A549 (cell line): ENCODE measurements at regions not wholly inside any gene's neighbourhood (a gene's known extent, or its start where the extent isn't known, plus 50 kb on each side); places are given as distances from the start of the nearest gene placed in this dataset.

Experiments used
- ATAC-seq, 2 experiments: fragments of 200-7000 bp in 1 of 2; fragments of >200 bp in 1 of 2; cut with Nextera tagmentation in 1 of 2; cut with Tn5 transposase in 1 of 2; 3 replicates each; pipeline versions ENCODE4 v1.8.0 to v1.9.1; 2018 to 2020; ENCODE audit warnings: mild to moderate bottlenecking in 1 of 2, moderate library complexity in 1 of 2
- CTCF ChIA-PET: fragments of 300-600 bp; sonication (Branson Sonifier 250); formaldehyde crosslinking; extraction: SDS; loops from one replicate; lab custom pipeline; 2021; ENCODE audit warnings: antibody characterized with exemption, inconsistent platforms; lab: Yijun Ruan, JAX
- POLR2A ChIA-PET: fragments of 350-600 bp; formaldehyde crosslinking; extraction: SDS; loops from one replicate; lab custom pipeline; 2021; ENCODE audit warnings: antibody characterized with exemption, inconsistent platforms; lab: Yijun Ruan, JAX
- DNase-seq, 2 experiments: peaks; one replicate each; pipeline versions ENCODE4 v3.0.0 to v3.0.0-alpha.2; 2011 to 2016; ENCODE audit warnings: low read depth in 1 of 2, low spot score in 1 of 2
- FAIRE-seq: peaks from 2 replicates; lab custom pipeline; 2011; peaks lifted over from hg19 to GRCh38; lab: Jason Lieb, UNC
- H3K27ac ChIP-seq, 2 experiments: fragments of >200 bp; sonication (Bioruptor Twin); formaldehyde crosslinking; 3 replicates each; pipeline ENCODE4 v1.5.1; 2016 to 2017
- H3K4me1 ChIP-seq: fragments of >200 bp; sonication (Bioruptor Twin); formaldehyde crosslinking; 3 replicates; pipeline ENCODE4 v1.6.1; 2016
- H3K4me2 ChIP-seq: fragments of >200 bp; sonication (Bioruptor Twin); formaldehyde crosslinking; 3 replicates; pipeline ENCODE4 v1.6.1; 2016
- H3K4me3 ChIP-seq: fragments of >200 bp; sonication (Bioruptor Twin); formaldehyde crosslinking; 3 replicates; pipeline ENCODE4 v1.5.1; 2016
- H3K9me3 ChIP-seq: fragments of >200 bp; sonication (Bioruptor Twin); formaldehyde crosslinking; 3 replicates; pipeline ENCODE4 v1.6.1; 2016
- BHLHE40 ChIP-seq: IDR thresholded peaks from 2 replicates; pipeline ENCODE4 v1.6.1; 2012; ENCODE audit warnings: low read depth, low read length, inconsistent platforms
- EHMT2 ChIP-seq: fragments of 200-600 bp; sonication (generic); IDR thresholded peaks from 2 replicates; pipeline ENCODE4 v1.6.1; 2016; ENCODE audit warnings: antibody characterized with exemption, low read depth, mild to moderate bottlenecking, moderate library complexity
- EP300 ChIP-seq, 2 experiments: fragments of >200 bp; sonication (Bioruptor Twin); formaldehyde crosslinking; IDR thresholded peaks; 2 replicates in 1 of 2; 3 replicates in 1 of 2; pipeline ENCODE4 v1.6.1; 2016 to 2017
- ESRRA ChIP-seq: fragments of 150-350 bp; IDR thresholded peaks from 2 replicates; pipeline ENCODE4 v1.6.1; 2014; ENCODE audit warnings: mild to moderate bottlenecking, low read length, borderline replicate concordance
- FOSB ChIP-seq: fragments of 250-450 bp; sonication (Bioruptor Pico); IDR thresholded peaks from 2 replicates; pipeline ENCODE4 v1.5.0; 2020; ENCODE audit warnings: mild to moderate bottlenecking, moderate library complexity
- HOXA7 ChIP-seq: fragments of 250-450 bp; sonication (Bioruptor Pico); IDR thresholded peaks from 2 replicates; pipeline ENCODE4 v1.5.0; 2020; ENCODE audit warnings: mild to moderate bottlenecking, moderate library complexity
- HOXB13 ChIP-seq: fragments of 250-450 bp; sonication (Bioruptor Pico); IDR thresholded peaks from 2 replicates; pipeline ENCODE4 v1.5.0; 2020; ENCODE audit warnings: low read depth, mild to moderate bottlenecking, moderate library complexity
- HOXB5 ChIP-seq: fragments of 250-450 bp; sonication (Bioruptor Pico); IDR thresholded peaks from 2 replicates; pipeline ENCODE4 v1.5.0; 2020; ENCODE audit warnings: mild to moderate bottlenecking, moderate library complexity
- JUN ChIP-seq, 2 experiments: fragments of >200 bp; sonication (Bioruptor Twin); formaldehyde crosslinking; IDR thresholded peaks; 2 replicates in 1 of 2; 3 replicates in 1 of 2; pipeline ENCODE4 v1.6.1; 2016 to 2017
- KDM1A ChIP-seq: fragments of 200-600 bp; sonication (generic); IDR thresholded peaks from 2 replicates; pipeline ENCODE4 v1.6.1; 2016; ENCODE audit warnings: low read depth, mild to moderate bottlenecking
- KDM5A ChIP-seq: fragments of 200-600 bp; sonication (generic); IDR thresholded peaks from 2 replicates; pipeline ENCODE4 v1.6.1; 2016; ENCODE audit warnings: antibody characterized with exemption, mild to moderate bottlenecking
- MAFK ChIP-seq: fragments of 450-650 bp; IDR thresholded peaks from 2 replicates; pipeline ENCODE4 v1.6.1; 2014; ENCODE audit not compliant: partially characterized antibody
- MYC ChIP-seq: IDR thresholded peaks from 2 replicates; pipeline ENCODE4 v1.6.1; 2012; ENCODE audit warnings: mild to moderate bottlenecking, inconsistent platforms, low read length, improper control_type of control experiment, borderline replicate concordance
- RNF2 ChIP-seq: fragments of 200-600 bp; sonication (generic); IDR thresholded peaks from 2 replicates; pipeline ENCODE4 v1.6.1; 2016; ENCODE audit warnings: low read depth, mild to moderate bottlenecking, antibody characterized with exemption, moderate library complexity, borderline replicate concordance
- TFCP2L1 ChIP-seq: fragments of 250-450 bp; sonication (Bioruptor Pico); IDR thresholded peaks from 2 replicates; pipeline ENCODE4 v1.5.0; 2021; ENCODE audit warnings: mild to moderate bottlenecking
- TP53 ChIP-seq: fragments of 250-450 bp; sonication (Bioruptor Pico); IDR thresholded peaks from 2 replicates; pipeline ENCODE4 v1.5.0; 2021; ENCODE audit warnings: mild to moderate bottlenecking, moderate library complexity
- ZC3H11A ChIP-seq: fragments of 450-650 bp; IDR thresholded peaks from 2 replicates; pipeline ENCODE4 v1.6.1; 2014; ENCODE audit warnings: antibody characterized with exemption, mild to moderate bottlenecking
- ZFP36 ChIP-seq: fragments of 450-650 bp; IDR thresholded peaks from 2 replicates; pipeline ENCODE4 v1.6.1; 2014; ENCODE audit warnings: borderline replicate concordance; ENCODE audit not compliant: partially characterized antibody
- ZNF302 ChIP-seq: fragments of 250-450 bp; sonication (Bioruptor Pico); IDR thresholded peaks from 2 replicates; pipeline ENCODE4 v1.9.0; 2021; ENCODE audit warnings: inconsistent platforms, mild to moderate bottlenecking, moderate library complexity
- ZSCAN20 ChIP-seq: fragments of 250-450 bp; sonication (Bioruptor Pico); IDR thresholded peaks from 2 replicates; pipeline ENCODE4 v1.8.0; 2022; ENCODE audit warnings: mild to moderate bottlenecking, moderate library complexity
- WGBS: methylation state at CpG from one replicate; pipeline ENCODE4 v1.1.6; 2017; ENCODE audit errors: missing lambda C conversion rate; 5-methylcytosine and 5-hydroxymethylcytosine counted together
- TF ChIP-seq, protein P1 (sequence below): fragments of 200-600 bp; sonication (generic); IDR thresholded peaks from 2 replicates; pipeline ENCODE4 v1.6.1; 2016; ENCODE audit warnings: antibody characterized with exemption, mild to moderate bottlenecking, moderate library complexity
- TF ChIP-seq, protein P2 (sequence below): IDR thresholded peaks from 2 replicates; pipeline ENCODE4 v1.6.1; 2012
- TF ChIP-seq, protein P3 (sequence below): fragments of 250-450 bp; sonication (Bioruptor Pico); IDR thresholded peaks from 2 replicates; pipeline ENCODE4 v1.5.0; 2021; ENCODE audit warnings: mild to moderate bottlenecking, moderate library complexity, borderline replicate concordance
- TF ChIP-seq, protein P4 (sequence below): IDR thresholded peaks from 2 replicates; pipeline ENCODE4 v1.6.1; 2012
- TF ChIP-seq, protein P5 (sequence below): fragments of >200 bp; sonication (Bioruptor Twin); formaldehyde crosslinking; IDR thresholded peaks from 3 replicates; pipeline ENCODE4 v1.5.1; 2016

DNA sequence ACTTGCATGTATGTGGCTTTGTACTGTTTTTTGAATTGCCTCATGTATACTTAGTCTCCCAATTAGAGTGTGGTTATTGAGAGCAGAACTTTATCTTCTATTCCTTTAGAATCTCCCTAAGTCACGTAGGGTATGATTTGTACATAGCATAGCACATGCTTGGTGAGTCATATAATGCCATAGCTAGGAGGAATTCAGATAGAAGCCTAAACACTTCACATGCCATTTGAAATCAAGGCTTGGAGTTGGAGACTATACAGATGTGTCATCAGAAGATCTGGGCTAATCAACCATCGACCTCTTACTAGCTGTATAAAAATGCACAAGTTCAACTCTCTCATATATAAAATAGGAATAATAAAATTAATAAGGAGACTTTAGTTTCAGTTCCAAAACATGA is 222.6 kb upstream of the ST6GAL2 start (continued):
- TF ChIP-seq, protein P1, sequence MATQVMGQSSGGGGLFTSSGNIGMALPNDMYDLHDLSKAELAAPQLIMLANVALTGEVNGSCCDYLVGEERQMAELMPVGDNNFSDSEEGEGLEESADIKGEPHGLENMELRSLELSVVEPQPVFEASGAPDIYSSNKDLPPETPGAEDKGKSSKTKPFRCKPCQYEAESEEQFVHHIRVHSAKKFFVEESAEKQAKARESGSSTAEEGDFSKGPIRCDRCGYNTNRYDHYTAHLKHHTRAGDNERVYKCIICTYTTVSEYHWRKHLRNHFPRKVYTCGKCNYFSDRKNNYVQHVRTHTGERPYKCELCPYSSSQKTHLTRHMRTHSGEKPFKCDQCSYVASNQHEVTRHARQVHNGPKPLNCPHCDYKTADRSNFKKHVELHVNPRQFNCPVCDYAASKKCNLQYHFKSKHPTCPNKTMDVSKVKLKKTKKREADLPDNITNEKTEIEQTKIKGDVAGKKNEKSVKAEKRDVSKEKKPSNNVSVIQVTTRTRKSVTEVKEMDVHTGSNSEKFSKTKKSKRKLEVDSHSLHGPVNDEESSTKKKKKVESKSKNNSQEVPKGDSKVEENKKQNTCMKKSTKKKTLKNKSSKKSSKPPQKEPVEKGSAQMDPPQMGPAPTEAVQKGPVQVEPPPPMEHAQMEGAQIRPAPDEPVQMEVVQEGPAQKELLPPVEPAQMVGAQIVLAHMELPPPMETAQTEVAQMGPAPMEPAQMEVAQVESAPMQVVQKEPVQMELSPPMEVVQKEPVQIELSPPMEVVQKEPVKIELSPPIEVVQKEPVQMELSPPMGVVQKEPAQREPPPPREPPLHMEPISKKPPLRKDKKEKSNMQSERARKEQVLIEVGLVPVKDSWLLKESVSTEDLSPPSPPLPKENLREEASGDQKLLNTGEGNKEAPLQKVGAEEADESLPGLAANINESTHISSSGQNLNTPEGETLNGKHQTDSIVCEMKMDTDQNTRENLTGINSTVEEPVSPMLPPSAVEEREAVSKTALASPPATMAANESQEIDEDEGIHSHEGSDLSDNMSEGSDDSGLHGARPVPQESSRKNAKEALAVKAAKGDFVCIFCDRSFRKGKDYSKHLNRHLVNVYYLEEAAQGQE = no peak

DNA sequence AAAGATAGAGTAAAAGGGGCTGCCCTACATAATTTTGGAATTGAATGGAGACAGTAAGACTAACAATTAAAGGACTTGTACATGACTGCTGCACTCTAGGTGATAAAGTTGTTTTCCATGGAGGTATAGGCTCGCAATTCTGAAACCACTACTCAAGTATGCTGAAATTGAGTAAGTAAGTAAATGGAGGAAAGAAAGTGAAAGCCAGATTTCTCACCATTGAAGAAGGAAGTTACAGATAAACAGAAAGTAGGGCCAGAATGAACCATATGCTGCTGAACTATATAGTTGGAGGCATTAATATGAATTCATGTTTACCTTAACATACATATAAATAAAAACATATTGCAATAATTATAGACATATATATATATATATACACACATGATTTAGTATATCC is 225.7 kb upstream of the ST6GAL2 start:
- no peak overlapping the region for H3K4me2 ChIP-seq
- CTCF ChIA-PET = no interaction called here
- TF ChIP-seq HOXB5 (CRISPR knock-in tag) = no peak
- TF ChIP-seq JUN (IDR thresholded peaks at IDR 0.05) = no peak
- TF ChIP-seq MYC = no peak
- no peak for TF ChIP-seq HOXA7 (CRISPR knock-in tag)
- no peak for TF ChIP-seq TP53 (CRISPR knock-in tag)
- TF ChIP-seq RNF2 = no peak
- TF ChIP-seq, all 56 proteins: peak for 0
- FAIRE-seq (no peak), DNase-seq (no peak), ATAC-seq (no peak)
- no peak overlapping the region for H3K4me3 ChIP-seq
- no peaks in the 10 kb centered on the region; the same call in 2 of the 3 replicates for H3K9me3 ChIP-seq
- no peaks in the 10 kb centered on the region for H3K4me1 ChIP-seq
- POLR2A ChIA-PET = no interaction called here
- 88% methylated on average over 1 of the region's 1 CpG for WGBS
- H3K27ac ChIP-seq = no peak overlapping the region

DNA sequence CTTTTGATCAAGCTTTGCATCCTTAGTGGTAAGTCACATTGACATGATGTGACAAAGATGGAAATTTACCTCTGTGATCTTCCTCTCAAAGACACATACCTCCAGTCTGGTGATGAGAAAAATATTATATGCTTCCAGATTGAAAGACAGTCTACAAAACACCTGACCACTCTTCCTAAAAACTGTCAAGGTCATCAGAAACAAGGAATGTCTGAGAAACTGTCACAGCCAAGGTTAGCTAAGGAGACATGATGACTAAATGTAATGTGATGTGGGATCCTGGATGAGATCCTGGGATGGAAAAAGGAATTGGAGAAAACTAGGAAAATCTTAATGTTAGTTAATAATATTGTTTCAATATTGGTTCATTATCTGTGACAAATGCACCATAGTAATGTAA is 226.6 kb upstream of the ST6GAL2 start:
- no peak for FAIRE-seq
- DNase-seq = no peak
- CTCF ChIA-PET = interaction anchor here (1.0 to 1.5 kb wide), 2 partner anchors 8 to 24 kb away, joined by 3 read pairs; no protein-coding TSS in a partner anchor

DNA sequence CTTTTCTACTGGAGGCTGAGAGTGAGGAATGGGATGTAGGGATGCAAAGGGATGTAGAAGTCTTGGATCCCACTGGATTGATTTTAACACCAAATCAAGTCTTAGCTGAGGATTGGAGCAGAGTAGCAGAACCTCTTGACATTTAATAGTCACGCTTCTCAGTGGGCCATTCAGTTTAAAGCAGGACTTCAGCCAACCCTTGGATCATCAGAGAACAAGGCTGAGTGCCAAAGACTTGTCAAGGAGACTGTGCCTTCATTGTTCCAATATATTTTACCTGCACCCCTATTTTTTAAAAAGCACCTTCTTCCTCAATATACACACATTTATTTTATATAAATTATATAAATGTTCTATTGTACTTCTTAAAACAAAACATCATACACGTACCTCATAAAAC is 242.4 kb upstream of the ST6GAL2 start:
- FAIRE-seq (no peak), DNase-seq (no peak), ATAC-seq (no peak)
- Histone ChIP-seq H3K4me1 (no peaks in the 10 kb centered on the region), H3K4me3 (no peak overlapping the region), H3K9me3 (no peaks in the 10 kb centered on the region), H3K4me2 (no peak overlapping the region), H3K27ac (no peak overlapping the region)
- CTCF ChIA-PET = no interaction called here
- 82% methylated on average over 2 of the region's 2 CpGs for WGBS
- POLR2A ChIA-PET = no interaction called here
- no peak for TF ChIP-seq ESRRA
- TF ChIP-seq BHLHE40 = no peak
- TF ChIP-seq ZSCAN20 (CRISPR knock-in tag) = no peak
- TF ChIP-seq, protein P2, sequence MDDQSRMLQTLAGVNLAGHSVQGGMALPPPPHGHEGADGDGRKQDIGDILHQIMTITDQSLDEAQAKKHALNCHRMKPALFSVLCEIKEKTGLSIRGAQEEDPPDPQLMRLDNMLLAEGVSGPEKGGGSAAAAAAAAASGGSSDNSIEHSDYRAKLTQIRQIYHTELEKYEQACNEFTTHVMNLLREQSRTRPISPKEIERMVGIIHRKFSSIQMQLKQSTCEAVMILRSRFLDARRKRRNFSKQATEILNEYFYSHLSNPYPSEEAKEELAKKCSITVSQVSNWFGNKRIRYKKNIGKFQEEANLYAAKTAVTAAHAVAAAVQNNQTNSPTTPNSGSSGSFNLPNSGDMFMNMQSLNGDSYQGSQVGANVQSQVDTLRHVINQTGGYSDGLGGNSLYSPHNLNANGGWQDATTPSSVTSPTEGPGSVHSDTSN = no peak
- TF ChIP-seq, protein P3, sequence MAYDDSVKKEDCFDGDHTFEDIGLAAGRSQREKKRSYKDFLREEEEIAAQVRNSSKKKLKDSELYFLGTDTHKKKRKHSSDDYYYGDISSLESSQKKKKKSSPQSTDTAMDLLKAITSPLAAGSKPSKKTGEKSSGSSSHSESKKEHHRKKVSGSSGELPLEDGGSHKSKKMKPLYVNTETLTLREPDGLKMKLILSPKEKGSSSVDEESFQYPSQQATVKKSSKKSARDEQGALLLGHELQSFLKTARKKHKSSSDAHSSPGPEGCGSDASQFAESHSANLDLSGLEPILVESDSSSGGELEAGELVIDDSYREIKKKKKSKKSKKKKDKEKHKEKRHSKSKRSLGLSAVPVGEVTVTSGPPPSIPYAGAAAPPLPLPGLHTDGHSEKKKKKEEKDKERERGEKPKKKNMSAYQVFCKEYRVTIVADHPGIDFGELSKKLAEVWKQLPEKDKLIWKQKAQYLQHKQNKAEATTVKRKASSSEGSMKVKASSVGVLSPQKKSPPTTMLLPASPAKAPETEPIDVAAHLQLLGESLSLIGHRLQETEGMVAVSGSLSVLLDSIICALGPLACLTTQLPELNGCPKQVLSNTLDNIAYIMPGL (CRISPR knock-in tag) = no peak
- no peak for TF ChIP-seq TFCP2L1
- TF ChIP-seq MYC = no peak
- TF ChIP-seq ZNF302 (CRISPR knock-in tag) = no peak
- TF ChIP-seq KDM5A = no peak
- no peak for TF ChIP-seq EP300 (IDR thresholded peaks at IDR 0.05)
- no peak for TF ChIP-seq MAFK
- TF ChIP-seq ZC3H11A = no peak
- no peak for TF ChIP-seq ZFP36
- TF ChIP-seq, protein P4, sequence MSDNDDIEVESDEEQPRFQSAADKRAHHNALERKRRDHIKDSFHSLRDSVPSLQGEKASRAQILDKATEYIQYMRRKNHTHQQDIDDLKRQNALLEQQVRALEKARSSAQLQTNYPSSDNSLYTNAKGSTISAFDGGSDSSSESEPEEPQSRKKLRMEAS = no peak

More for the DNA sequence above, 226.6 kb upstream of the ST6GAL2 start:
- TF ChIP-seq EHMT2 (no peak), MAFK (peak; percentile 67), KDM1A (no peak), HOXB13 (CRISPR knock-in tag) (no peak), FOSB (CRISPR knock-in tag) (no peak)
- TF ChIP-seq, protein P5, sequence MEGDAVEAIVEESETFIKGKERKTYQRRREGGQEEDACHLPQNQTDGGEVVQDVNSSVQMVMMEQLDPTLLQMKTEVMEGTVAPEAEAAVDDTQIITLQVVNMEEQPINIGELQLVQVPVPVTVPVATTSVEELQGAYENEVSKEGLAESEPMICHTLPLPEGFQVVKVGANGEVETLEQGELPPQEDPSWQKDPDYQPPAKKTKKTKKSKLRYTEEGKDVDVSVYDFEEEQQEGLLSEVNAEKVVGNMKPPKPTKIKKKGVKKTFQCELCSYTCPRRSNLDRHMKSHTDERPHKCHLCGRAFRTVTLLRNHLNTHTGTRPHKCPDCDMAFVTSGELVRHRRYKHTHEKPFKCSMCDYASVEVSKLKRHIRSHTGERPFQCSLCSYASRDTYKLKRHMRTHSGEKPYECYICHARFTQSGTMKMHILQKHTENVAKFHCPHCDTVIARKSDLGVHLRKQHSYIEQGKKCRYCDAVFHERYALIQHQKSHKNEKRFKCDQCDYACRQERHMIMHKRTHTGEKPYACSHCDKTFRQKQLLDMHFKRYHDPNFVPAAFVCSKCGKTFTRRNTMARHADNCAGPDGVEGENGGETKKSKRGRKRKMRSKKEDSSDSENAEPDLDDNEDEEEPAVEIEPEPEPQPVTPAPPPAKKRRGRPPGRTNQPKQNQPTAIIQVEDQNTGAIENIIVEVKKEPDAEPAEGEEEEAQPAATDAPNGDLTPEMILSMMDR = no peak
- Histone ChIP-seq H3K27ac (no peak overlapping the region), H3K4me3 (no peak overlapping the region), H3K4me1 (no peaks in the 10 kb centered on the region), H3K9me3 (no peaks in the 10 kb centered on the region; the same call in 2 of the 3 replicates), H3K4me2 (no peak overlapping the region)
- POLR2A ChIA-PET = no interaction called here
- no peak for ATAC-seq
